Loucy (cell line): ENCODE measurements at regions not wholly inside any gene's neighbourhood (a gene's known extent, or its start where the extent isn't known, plus 50 kb on each side); places are given as distances from the start of the nearest gene placed in this dataset.

Experiments used
- H2AFZ ChIP-seq: fragments of 200-600 bp; sonication (generic); 2 replicates; pipeline ENCODE4 v1.6.0; 2016; ENCODE audit warnings: antibody characterized with exemption, mild to moderate bottlenecking, low read length, moderate library complexity
- H3F3A ChIP-seq: fragments of 200-600 bp; 2 replicates; pipeline ENCODE4 v1.6.0; 2016; ENCODE audit warnings: antibody characterized with exemption, low read depth, mild to moderate bottlenecking
- H3K27me3 ChIP-seq: fragments of 200-600 bp; sonication (generic); 2 replicates; pipeline ENCODE4 v1.6.1; 2014; ENCODE audit warnings: low read length, mild to moderate bottlenecking; ENCODE audit not compliant: insufficient read depth, poor library complexity, severe bottlenecking
- H3K36me3 ChIP-seq: fragments of 200-600 bp; sonication (generic); 2 replicates; pipeline ENCODE4 v1.6.1; 2016; ENCODE audit warnings: low read length; ENCODE audit not compliant: insufficient read depth
- H3K4me1 ChIP-seq: fragments of 200-600 bp; sonication (generic); 2 replicates; pipeline ENCODE4 v1.5.1; 2014; ENCODE audit warnings: low read length, mild to moderate bottlenecking; ENCODE audit not compliant: insufficient read depth, poor library complexity, severe bottlenecking
- H3K4me2 ChIP-seq: fragments of 200-600 bp; sonication (generic); 2 replicates; pipeline ENCODE4 v1.6.0; 2014; ENCODE audit warnings: antibody characterized with exemption, low read length, low read depth, mild to moderate bottlenecking; ENCODE audit not compliant: poor library complexity, severe bottlenecking
- H3K4me3 ChIP-seq: fragments of 200-600 bp; sonication (generic); 2 replicates; pipeline ENCODE4 v1.5.1; 2014; ENCODE audit warnings: low read length, mild to moderate bottlenecking, mixed read lengths; ENCODE audit not compliant: poor library complexity, severe bottlenecking
- H3K79me2 ChIP-seq: fragments of 200-600 bp; sonication (generic); 2 replicates; pipeline ENCODE4 v1.6.1; 2014; ENCODE audit warnings: low read length; ENCODE audit not compliant: insufficient read depth
- H3K9ac ChIP-seq: fragments of 200-600 bp; sonication (generic); 2 replicates; pipeline ENCODE4 v1.6.0; 2014; ENCODE audit warnings: mild to moderate bottlenecking, low read depth, low read length, moderate library complexity; ENCODE audit not compliant: poor library complexity, severe bottlenecking
- H3K9me2 ChIP-seq: fragments of 200-600 bp; sonication (generic); replicated peaks from 2 replicates; pipeline ENCODE4 v1.6.1; 2016; ENCODE audit warnings: low read depth, low read length, mixed read lengths
- H3K9me3 ChIP-seq: fragments of 200-600 bp; sonication (generic); 2 replicates; pipeline ENCODE4 v1.6.1; 2014; ENCODE audit warnings: mild to moderate bottlenecking, antibody characterized with exemption, low read length, low read depth; ENCODE audit not compliant: insufficient read depth
- H4K20me1 ChIP-seq: fragments of 200-600 bp; sonication (generic); 2 replicates; pipeline ENCODE4 v1.6.0; 2014; ENCODE audit warnings: antibody characterized with exemption, low read length, mild to moderate bottlenecking; ENCODE audit not compliant: insufficient read depth, poor library complexity, severe bottlenecking
- CTCF ChIP-seq: fragments of 200-600 bp; sonication (generic); conservative IDR thresholded peaks from 2 replicates; pipeline ENCODE4 v1.5.1; 2014; ENCODE audit warnings: mild to moderate bottlenecking, antibody characterized with exemption, low read length
- EZH2phosphoT487 ChIP-seq: fragments of 200-600 bp; IDR thresholded peaks from 2 replicates; pipeline ENCODE4 v1.6.1; 2018; ENCODE audit warnings: antibody characterized with exemption, mild to moderate bottlenecking, moderate library complexity, borderline replicate concordance

GRCh38 chr6:9621276-9621675, 793.6 kb downstream of the TFAP2A start:
- TF ChIP-seq CTCF (no peak), EZH2phosphoT487 (no peak)
- H3K9me2 ChIP-seq = no peaks in the 10 kb centered on the region
- no peak overlapping the region for H3K4me3 ChIP-seq
- H3K4me2 ChIP-seq = no peak overlapping the region
- H3K36me3 ChIP-seq = no peaks in the 10 kb centered on the region
- H3K27me3 ChIP-seq = no peaks in the 10 kb centered on the region
- no peak overlapping the region for H3K9ac ChIP-seq
- no peaks in the 10 kb centered on the region; the same call in 1 of the 2 replicates for H3K9me3 ChIP-seq
- no peaks in the 10 kb centered on the region for H3F3A ChIP-seq
- no peaks in the 10 kb centered on the region for H3K4me1 ChIP-seq
- no peaks in the 10 kb centered on the region for H3K79me2 ChIP-seq
- H4K20me1 ChIP-seq = no peaks in the 10 kb centered on the region
- H2AFZ ChIP-seq = no peak overlapping the region

- no peaks in the 10 kb centered on the region for H3K36me3 ChIP-seq
- no peak overlapping the region for H2AFZ ChIP-seq
Measured at GRCh38 chr6:9620687-9621086, 794.2 kb downstream of the TFAP2A start.

GRCh38 chr6:9620263-9620662, 794.6 kb downstream of the TFAP2A start:
- no peak overlapping the region for H3K4me3 ChIP-seq
- H3K4me1 ChIP-seq = no peaks in the 10 kb centered on the region
- TF ChIP-seq CTCF (no peak), EZH2phosphoT487 (no peak)
- H3K4me2 ChIP-seq = no peak overlapping the region
- H3F3A ChIP-seq = no peaks in the 10 kb centered on the region
- H3K27me3 ChIP-seq = no peaks in the 10 kb centered on the region
- no peaks in the 10 kb centered on the region for H3K36me3 ChIP-seq
- H3K9ac ChIP-seq = no peak overlapping the region
- no peaks in the 10 kb centered on the region for H3K9me2 ChIP-seq
- no peaks in the 10 kb centered on the region for H3K79me2 ChIP-seq
- H3K9me3 ChIP-seq = no peaks in the 10 kb centered on the region; the same call in 1 of the 2 replicates
- no peak overlapping the region for H2AFZ ChIP-seq
- no peaks in the 10 kb centered on the region for H4K20me1 ChIP-seq

More at GRCh38 chr6:9620687-9621086, 794.2 kb downstream of the TFAP2A start:
- no peaks in the 10 kb centered on the region for H4K20me1 ChIP-seq
- no peaks in the 10 kb centered on the region for H3K4me1 ChIP-seq
- H3K9me3 ChIP-seq = no peaks in the 10 kb centered on the region; the same call in 1 of the 2 replicates
- H3K9me2 ChIP-seq = no peaks in the 10 kb centered on the region
- TF ChIP-seq CTCF (no peak), EZH2phosphoT487 (no peak)
- H3F3A ChIP-seq = no peaks in the 10 kb centered on the region
- H3K4me3 ChIP-seq = no peak overlapping the region
- no peaks in the 10 kb centered on the region for H3K79me2 ChIP-seq
- H3K9ac ChIP-seq = no peak overlapping the region
- no peaks in the 10 kb centered on the region for H3K27me3 ChIP-seq
- no peak overlapping the region for H3K4me2 ChIP-seq
